C4-2B (cell line): ENCODE measurements at regions not wholly inside any gene's neighbourhood (a gene's known extent, or its start where the extent isn't known, plus 50 kb on each side); places are given as distances from the start of the nearest gene placed in this dataset.

ENCODE experiments used
- ZFX ChIP-seq: fragments of 450-650 bp; IDR thresholded peaks from 2 replicates; pipeline ENCODE4 v1.6.1; 2017
- TF ChIP-seq, protein P1 (sequence below): fragments of 450-650 bp; conservative IDR thresholded peaks from 2 replicates; pipeline ENCODE4 v1.5.1; 2017; ENCODE audit warnings: mild to moderate bottlenecking

DNA sequence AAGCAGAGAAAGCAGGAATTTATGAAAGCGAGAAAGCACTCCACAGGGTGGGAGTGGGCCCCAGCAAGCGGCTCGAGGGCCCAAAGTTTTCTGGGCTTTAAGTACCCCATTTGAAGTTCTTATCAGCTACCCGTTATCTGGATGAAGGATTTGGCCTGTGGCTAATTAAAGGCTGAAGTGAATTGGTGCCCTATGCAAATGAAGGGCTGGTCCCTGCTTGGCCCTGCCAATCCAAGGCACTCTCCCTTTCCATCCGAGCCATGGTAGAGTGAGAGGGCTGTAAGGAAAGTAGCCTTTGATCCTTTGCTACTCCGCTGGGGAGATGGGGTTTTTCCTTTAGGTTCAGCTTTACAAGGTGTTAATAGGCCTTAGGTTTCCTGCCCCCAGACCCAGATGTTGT, 469.3 kb upstream of the CFAP20DC start:
- TF ChIP-seq, protein P1, sequence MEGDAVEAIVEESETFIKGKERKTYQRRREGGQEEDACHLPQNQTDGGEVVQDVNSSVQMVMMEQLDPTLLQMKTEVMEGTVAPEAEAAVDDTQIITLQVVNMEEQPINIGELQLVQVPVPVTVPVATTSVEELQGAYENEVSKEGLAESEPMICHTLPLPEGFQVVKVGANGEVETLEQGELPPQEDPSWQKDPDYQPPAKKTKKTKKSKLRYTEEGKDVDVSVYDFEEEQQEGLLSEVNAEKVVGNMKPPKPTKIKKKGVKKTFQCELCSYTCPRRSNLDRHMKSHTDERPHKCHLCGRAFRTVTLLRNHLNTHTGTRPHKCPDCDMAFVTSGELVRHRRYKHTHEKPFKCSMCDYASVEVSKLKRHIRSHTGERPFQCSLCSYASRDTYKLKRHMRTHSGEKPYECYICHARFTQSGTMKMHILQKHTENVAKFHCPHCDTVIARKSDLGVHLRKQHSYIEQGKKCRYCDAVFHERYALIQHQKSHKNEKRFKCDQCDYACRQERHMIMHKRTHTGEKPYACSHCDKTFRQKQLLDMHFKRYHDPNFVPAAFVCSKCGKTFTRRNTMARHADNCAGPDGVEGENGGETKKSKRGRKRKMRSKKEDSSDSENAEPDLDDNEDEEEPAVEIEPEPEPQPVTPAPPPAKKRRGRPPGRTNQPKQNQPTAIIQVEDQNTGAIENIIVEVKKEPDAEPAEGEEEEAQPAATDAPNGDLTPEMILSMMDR = no peak
- no peak for TF ChIP-seq ZFX
